GM12864 (cell line): ENCODE measurements at regions not wholly inside any gene's neighbourhood (a gene's known extent, or its start where the extent isn't known, plus 50 kb on each side); places are given as distances from the start of the nearest gene placed in this dataset.

Source experiments
- DNase-seq: peaks from one replicate; pipeline ENCODE4 v3.0.0-alpha.2; 2011; ENCODE audit warnings: low read depth
- H3K4me3 ChIP-seq: 2 replicates; pipeline ENCODE4 v1.5.1; 2011; ENCODE audit warnings: mild to moderate bottlenecking, low read depth, low read length, control low read depth
- CTCF ChIP-seq: IDR thresholded peaks from 2 replicates; pipeline ENCODE4 v1.5.1; 2011; ENCODE audit warnings: low read depth, mild to moderate bottlenecking, moderate library complexity, low read length, control low read depth, inconsistent platforms; ENCODE audit errors: missing control alignments

GRCh38 chr5:5584236-5584745, 161.8 kb downstream of the ICE1 start:
- no peak for TF ChIP-seq CTCF
- no peak for DNase-seq
- no peak overlapping the region for H3K4me3 ChIP-seq

- DNase-seq = no peak
- no peak overlapping the region for H3K4me3 ChIP-seq
- no peak for TF ChIP-seq CTCF
These were observed 161.4 kb downstream of the ICE1 start for GRCh38 chr5:5583832-5584231.

- TF ChIP-seq CTCF = no peak
- H3K4me3 ChIP-seq = no peak overlapping the region
- DNase-seq = no peak
These were observed 160.7 kb downstream of the ICE1 start for GRCh38 chr5:5583023-5583765.

GRCh38 chr5:5581080-5581479, 158.6 kb downstream of the ICE1 start:
- H3K4me3 ChIP-seq = no peak overlapping the region
- DNase-seq = no peak
- TF ChIP-seq CTCF = no peak

GRCh38 chr5:5576744-5577143, 154.3 kb downstream of the ICE1 start:
- DNase-seq = no peak
- no peak overlapping the region for H3K4me3 ChIP-seq
- TF ChIP-seq CTCF = no peak

GRCh38 chr5:5575461-5575860, 153.0 kb downstream of the ICE1 start:
- TF ChIP-seq CTCF = no peak
- DNase-seq = no peak
- H3K4me3 ChIP-seq = no peak overlapping the region
